ENCODE measurements at regions not wholly inside any gene's neighbourhood (a gene's known extent, or its start where the extent isn't known, plus 50 kb on each side); places are given as distances from the start of the nearest gene placed in this dataset.
A peak's percentile ranks its signal among the peaks of the same experiment; 100 is the strongest.

DNA sequence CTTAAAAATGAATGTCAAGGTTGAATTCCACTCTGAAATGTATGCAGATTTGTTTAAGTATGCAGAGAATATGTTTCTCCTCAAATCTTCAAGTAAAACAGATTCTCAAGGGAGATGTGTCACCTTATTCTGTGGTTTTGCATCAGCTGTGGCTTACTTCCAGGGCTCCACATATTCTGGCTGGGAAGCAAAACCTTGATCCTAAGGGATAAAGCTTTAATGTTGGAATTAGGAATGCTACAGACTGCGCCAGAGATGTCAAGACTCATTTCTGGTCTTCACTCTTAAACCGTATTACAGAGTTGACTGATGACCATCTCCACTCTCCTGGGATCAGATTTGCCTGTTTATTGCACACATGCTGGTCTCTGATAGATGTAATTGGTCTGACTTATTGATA, 143.9 kb upstream of the DIPK2B start:
- WGBS: 97% methylated on average over 2 of the region's 2 CpGs
- H3K4me3 ChIP-seq (ENCODE audit: low read length in 2 of 2): no peak overlapping the region
- DNase-seq (ENCODE audit: low read depth in 6 of 9, low spot score in 9 of 9): no peak
- no peak overlapping the region for H3K27ac ChIP-seq (ENCODE audit: low read depth in 1 of 2, low read length in 1 of 2)
- H3K36me3 ChIP-seq (ENCODE audit: control insufficient read depth in 2 of 2, insufficient read depth in 2 of 2, low read length in 1 of 2): no peaks in the 10 kb centered on the region
- no peaks in the 10 kb centered on the region for H3K27me3 ChIP-seq (ENCODE audit: control insufficient read depth in 2 of 2, insufficient read depth in 1 of 2, low read length in 1 of 2)
- no peaks in the 10 kb centered on the region for H3K4me1 ChIP-seq (ENCODE audit: control insufficient read depth in 2 of 2, insufficient read depth in 2 of 2, low read length in 2 of 2)
- H3K9me3 ChIP-seq (ENCODE audit: control insufficient read depth in 2 of 2, insufficient read depth in 1 of 2, low read length in 1 of 2): no peaks in the 10 kb centered on the region

DNA sequence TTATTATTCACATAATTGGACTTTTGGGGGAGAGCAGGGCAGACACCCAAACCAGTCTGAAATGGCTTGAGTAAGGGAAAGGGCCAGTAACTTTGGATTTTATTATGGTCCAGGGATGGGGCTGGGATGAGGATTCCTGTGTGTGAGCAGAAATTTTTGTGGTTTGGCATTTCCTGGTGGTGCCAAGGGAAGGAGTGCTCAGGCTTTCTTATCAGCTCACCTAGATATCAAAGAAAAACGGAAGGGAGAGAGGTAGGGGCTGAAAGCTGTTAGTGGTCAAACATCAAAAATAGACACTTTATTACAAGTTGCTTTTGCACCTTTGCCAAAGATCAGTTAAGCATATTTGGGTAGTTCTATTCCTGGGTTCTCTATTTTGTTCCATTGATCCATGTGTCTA, 128.5 kb upstream of the DIPK2B start:
- Histone ChIP-seq H3K4me1 (ENCODE audit: control insufficient read depth in 2 of 2, insufficient read depth in 2 of 2, low read length in 2 of 2) (no peaks in the 10 kb centered on the region), H3K27ac (ENCODE audit: low read depth in 1 of 2, low read length in 1 of 2) (no peak overlapping the region), H3K27me3 (ENCODE audit: control insufficient read depth in 2 of 2, insufficient read depth in 1 of 2, low read length in 1 of 2) (no peaks in the 10 kb centered on the region), H3K4me3 (ENCODE audit: low read length in 2 of 2) (no peak overlapping the region), H3K9me3 (ENCODE audit: control insufficient read depth in 2 of 2, insufficient read depth in 1 of 2, low read length in 1 of 2) (no peaks in the 10 kb centered on the region), H3K36me3 (ENCODE audit: control insufficient read depth in 2 of 2, insufficient read depth in 2 of 2, low read length in 1 of 2) (no peaks in the 10 kb centered on the region)
- WGBS: 82% methylated on average over 1 of the region's 1 CpG
- DNase-seq (ENCODE audit: low read depth in 6 of 9, low spot score in 9 of 9): no peak

DNA sequence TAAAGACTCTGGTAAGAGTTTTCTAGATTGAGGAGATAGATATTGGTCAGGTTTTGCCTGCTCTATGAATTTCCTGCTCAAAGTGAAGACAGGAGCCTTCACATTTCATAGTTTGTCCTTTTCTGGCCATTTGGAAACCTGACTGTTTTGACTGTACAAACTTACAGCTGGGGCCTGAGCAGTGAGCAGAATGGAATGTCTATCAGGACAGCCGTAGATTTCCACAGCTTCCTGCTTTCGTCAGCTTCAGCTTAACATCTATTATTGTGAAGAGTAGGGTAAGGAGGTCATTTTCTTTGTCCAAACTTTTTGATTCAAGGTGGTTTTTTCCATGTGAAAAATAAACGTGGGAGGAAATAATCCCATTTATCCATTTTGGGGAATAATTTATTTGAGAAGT, 124.3 kb upstream of the DIPK2B start:
- no peak for DNase-seq (ENCODE audit: low read depth in 6 of 9, low spot score in 9 of 9)
- no peak overlapping the region for H3K4me3 ChIP-seq (ENCODE audit: low read length in 2 of 2)
- H3K27me3 ChIP-seq (ENCODE audit: control insufficient read depth in 2 of 2, insufficient read depth in 1 of 2, low read length in 1 of 2): no peaks in the 10 kb centered on the region
- no peak overlapping the region for H3K27ac ChIP-seq (ENCODE audit: low read depth in 1 of 2, low read length in 1 of 2)
- H3K4me1 ChIP-seq (ENCODE audit: control insufficient read depth in 2 of 2, insufficient read depth in 2 of 2, low read length in 2 of 2): no peaks in the 10 kb centered on the region
- H3K36me3 ChIP-seq (ENCODE audit: control insufficient read depth in 2 of 2, insufficient read depth in 2 of 2, low read length in 1 of 2): no peaks in the 10 kb centered on the region
- 93% methylated on average over 3 of the region's 3 CpGs for WGBS
- H3K9me3 ChIP-seq (ENCODE audit: control insufficient read depth in 2 of 2, insufficient read depth in 1 of 2, low read length in 1 of 2): no peaks in the 10 kb centered on the region

DNA sequence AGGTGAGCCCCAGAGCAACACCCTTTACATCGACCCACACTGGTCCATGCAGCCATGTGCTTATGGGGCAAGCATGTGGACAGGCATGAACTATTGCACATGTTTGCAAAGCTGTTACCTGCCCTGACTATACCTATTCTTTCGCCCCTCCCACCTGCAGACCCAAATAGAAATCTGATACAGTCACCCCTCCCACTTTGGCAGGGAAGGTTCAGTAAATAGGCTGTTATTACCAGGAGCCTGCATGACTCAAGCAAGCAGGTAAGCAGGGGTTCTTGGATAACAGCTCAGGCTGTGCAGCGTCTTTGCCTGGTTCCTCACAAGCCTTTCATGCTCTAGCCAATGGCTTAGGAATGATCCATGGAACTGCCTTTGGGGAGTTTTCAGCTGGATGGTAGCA, 122.7 kb upstream of the DIPK2B start:
- no peaks in the 10 kb centered on the region for H3K9me3 ChIP-seq (ENCODE audit: control insufficient read depth in 2 of 2, insufficient read depth in 1 of 2, low read length in 1 of 2)
- no peak overlapping the region for H3K27ac ChIP-seq (ENCODE audit: low read depth in 1 of 2, low read length in 1 of 2)
- 97% methylated on average over 3 of the region's 3 CpGs for WGBS
- H3K4me3 ChIP-seq (ENCODE audit: low read length in 2 of 2): no peak overlapping the region
- DNase-seq (ENCODE audit: low read depth in 6 of 9, low spot score in 9 of 9): no peak
- no peaks in the 10 kb centered on the region for H3K27me3 ChIP-seq (ENCODE audit: control insufficient read depth in 2 of 2, insufficient read depth in 1 of 2, low read length in 1 of 2)
- H3K36me3 ChIP-seq (ENCODE audit: control insufficient read depth in 2 of 2, insufficient read depth in 2 of 2, low read length in 1 of 2): no peaks in the 10 kb centered on the region
- H3K4me1 ChIP-seq (ENCODE audit: control insufficient read depth in 2 of 2, insufficient read depth in 2 of 2, low read length in 2 of 2): no peaks in the 10 kb centered on the region

DNA sequence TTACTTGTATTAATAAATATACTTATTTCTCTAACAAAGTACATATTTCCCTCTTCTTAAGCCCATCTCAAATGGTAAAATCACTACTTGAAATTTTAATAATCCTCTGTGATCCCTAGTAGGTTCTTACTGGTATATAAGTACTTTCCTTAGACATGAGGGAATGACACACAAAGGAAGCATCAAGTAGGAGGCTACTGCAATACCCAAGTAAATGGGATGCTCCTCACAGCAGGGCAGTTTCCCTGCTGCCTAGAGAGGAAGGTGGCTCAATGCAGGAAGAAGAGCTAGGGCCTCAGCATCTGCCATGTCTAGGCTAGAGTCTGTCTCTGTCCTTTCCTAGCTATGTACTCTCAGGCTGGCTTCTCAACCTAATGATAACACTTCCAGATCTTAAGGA, 122.1 kb upstream of the DIPK2B start:
- Histone ChIP-seq H3K4me1 (ENCODE audit: control insufficient read depth in 2 of 2, insufficient read depth in 2 of 2, low read length in 2 of 2) (no peaks in the 10 kb centered on the region), H3K9me3 (ENCODE audit: control insufficient read depth in 2 of 2, insufficient read depth in 1 of 2, low read length in 1 of 2) (no peaks in the 10 kb centered on the region), H3K4me3 (ENCODE audit: low read length in 2 of 2) (no peak overlapping the region), H3K36me3 (ENCODE audit: control insufficient read depth in 2 of 2, insufficient read depth in 2 of 2, low read length in 1 of 2) (no peaks in the 10 kb centered on the region), H3K27ac (ENCODE audit: low read depth in 1 of 2, low read length in 1 of 2) (no peak overlapping the region), H3K27me3 (ENCODE audit: control insufficient read depth in 2 of 2, insufficient read depth in 1 of 2, low read length in 1 of 2) (no peaks in the 10 kb centered on the region)
- no peak for DNase-seq (ENCODE audit: low read depth in 6 of 9, low spot score in 9 of 9)

DNA sequence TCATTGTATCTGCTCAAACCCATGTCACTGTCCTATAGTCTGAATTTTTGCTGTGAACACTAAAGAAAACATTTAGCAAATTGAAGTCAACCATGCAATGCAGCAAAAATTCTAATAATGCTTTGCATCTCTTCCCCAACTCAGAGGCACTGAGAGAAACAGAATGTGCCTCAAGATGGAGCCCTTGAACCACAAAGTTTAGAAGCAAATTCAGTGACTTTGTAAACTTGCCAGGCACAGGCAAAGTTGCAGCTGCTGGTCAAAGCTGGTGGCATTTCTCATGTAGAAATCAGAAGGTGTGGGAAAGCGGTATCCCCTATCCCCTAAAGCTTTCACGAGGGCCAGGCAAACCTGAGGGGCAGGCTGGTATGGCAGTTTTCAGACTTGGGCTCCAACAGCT, 121.7 kb upstream of the DIPK2B start:
- WGBS: 26% methylated on average over 2 of the region's 2 CpGs
- Histone ChIP-seq H3K36me3 (ENCODE audit: control insufficient read depth in 2 of 2, insufficient read depth in 2 of 2, low read length in 1 of 2) (no peaks in the 10 kb centered on the region), H3K9me3 (ENCODE audit: control insufficient read depth in 2 of 2, insufficient read depth in 1 of 2, low read length in 1 of 2) (no peaks in the 10 kb centered on the region), H3K4me1 (ENCODE audit: control insufficient read depth in 2 of 2, insufficient read depth in 2 of 2, low read length in 2 of 2) (no peaks in the 10 kb centered on the region), H3K27me3 (ENCODE audit: control insufficient read depth in 2 of 2, insufficient read depth in 1 of 2, low read length in 1 of 2) (no peaks in the 10 kb centered on the region), H3K27ac (ENCODE audit: low read depth in 1 of 2, low read length in 1 of 2) (no peak overlapping the region), H3K4me3 (ENCODE audit: low read length in 2 of 2) (no peak overlapping the region)
- peak in 2 of 9 donors; percentile 4 to 22 for DNase-seq (ENCODE audit: low read depth in 6 of 9, low spot score in 9 of 9)

DNA sequence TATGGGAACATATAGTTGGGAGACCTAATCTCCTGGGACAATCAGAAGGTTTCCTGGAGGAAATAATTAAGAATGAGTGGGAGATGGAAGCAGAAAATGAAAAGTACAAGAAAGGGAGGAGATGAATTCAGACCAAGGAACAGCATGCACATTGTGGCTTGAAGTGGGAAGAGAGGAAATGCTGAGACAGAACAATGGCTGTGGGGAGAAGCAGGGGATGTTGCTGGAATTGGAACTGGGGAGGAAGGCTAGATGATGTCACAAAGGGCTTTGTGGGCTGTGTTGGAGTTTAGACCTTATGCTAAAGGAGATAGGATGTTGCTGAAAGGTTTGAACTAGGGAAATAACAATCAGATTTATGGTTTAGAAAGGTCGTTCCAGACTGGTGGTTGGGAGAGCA, 119.5 kb upstream of the DIPK2B start:
- WGBS: 89% methylated on average over 1 of the region's 1 CpG
- DNase-seq (ENCODE audit: low read depth in 6 of 9, low spot score in 9 of 9): no peak
- H3K36me3 ChIP-seq (ENCODE audit: control insufficient read depth in 2 of 2, insufficient read depth in 2 of 2, low read length in 1 of 2): no peaks in the 10 kb centered on the region
- no peaks in the 10 kb centered on the region for H3K9me3 ChIP-seq (ENCODE audit: control insufficient read depth in 2 of 2, insufficient read depth in 1 of 2, low read length in 1 of 2)
- H3K4me1 ChIP-seq (ENCODE audit: control insufficient read depth in 2 of 2, insufficient read depth in 2 of 2, low read length in 2 of 2): no peaks in the 10 kb centered on the region
- H3K27ac ChIP-seq (ENCODE audit: low read depth in 1 of 2, low read length in 1 of 2): no peak overlapping the region
- H3K4me3 ChIP-seq (ENCODE audit: low read length in 2 of 2): no peak overlapping the region
- no peaks in the 10 kb centered on the region for H3K27me3 ChIP-seq (ENCODE audit: control insufficient read depth in 2 of 2, insufficient read depth in 1 of 2, low read length in 1 of 2)

DNA sequence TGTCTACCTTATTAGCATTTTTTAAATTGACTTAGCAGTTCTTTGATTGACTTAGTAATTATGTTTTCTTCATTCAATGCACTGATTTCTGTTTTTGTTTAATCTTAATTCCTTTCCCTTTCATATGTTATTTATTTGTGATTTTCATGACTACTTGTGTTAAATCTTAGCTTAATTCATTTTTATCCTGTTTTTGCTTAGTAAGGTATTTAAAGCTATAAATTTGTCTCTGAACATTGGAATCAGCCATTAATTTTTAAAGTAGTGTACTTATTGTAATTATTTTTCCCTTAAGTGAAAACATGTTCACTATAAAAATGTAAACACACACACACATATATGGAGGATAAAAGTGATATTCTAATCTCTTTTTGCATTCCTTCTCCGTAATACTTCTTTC, 109.1 kb upstream of the DIPK2B start:
- WGBS: 94% methylated on average over 1 of the region's 1 CpG
- no peaks in the 10 kb centered on the region for H3K27me3 ChIP-seq (ENCODE audit: control insufficient read depth in 2 of 2, insufficient read depth in 1 of 2, low read length in 1 of 2)

DNA sequence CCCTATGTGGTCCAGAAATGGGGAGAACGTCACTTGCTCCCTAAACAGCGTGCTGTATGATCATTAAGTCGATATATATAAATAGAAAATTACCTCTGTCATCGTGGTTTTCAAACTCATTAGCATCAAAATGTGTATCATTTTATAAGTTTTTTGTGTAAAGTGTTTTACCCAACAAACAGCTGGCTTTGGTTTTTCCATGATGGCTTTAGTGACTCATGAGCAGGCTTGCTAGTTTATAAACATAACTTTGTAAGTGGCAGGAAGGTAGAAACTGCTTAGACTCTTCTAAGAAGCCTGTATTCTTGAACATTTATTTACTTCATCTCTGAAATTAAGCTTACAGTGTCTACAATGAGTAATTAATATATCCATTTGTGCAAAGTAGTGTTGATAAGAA, 108.4 kb upstream of the DIPK2B start:
- no peak for DNase-seq (ENCODE audit: low read depth in 6 of 9, low spot score in 9 of 9)
- Histone ChIP-seq H3K27ac (ENCODE audit: low read depth in 1 of 2, low read length in 1 of 2) (no peak overlapping the region), H3K4me3 (ENCODE audit: low read length in 2 of 2) (no peak overlapping the region), H3K9me3 (ENCODE audit: control insufficient read depth in 2 of 2, insufficient read depth in 1 of 2, low read length in 1 of 2) (no peaks in the 10 kb centered on the region), H3K4me1 (ENCODE audit: control insufficient read depth in 2 of 2, insufficient read depth in 2 of 2, low read length in 2 of 2) (no peaks in the 10 kb centered on the region), H3K36me3 (ENCODE audit: control insufficient read depth in 2 of 2, insufficient read depth in 2 of 2, low read length in 1 of 2) (no peaks in the 10 kb centered on the region), H3K27me3 (ENCODE audit: control insufficient read depth in 2 of 2, insufficient read depth in 1 of 2, low read length in 1 of 2) (no peaks in the 10 kb centered on the region)
- WGBS: 94% methylated on average over 4 of the region's 4 CpGs

More for the DNA sequence above, 109.1 kb upstream of the DIPK2B start:
- no peaks in the 10 kb centered on the region for H3K4me1 ChIP-seq (ENCODE audit: control insufficient read depth in 2 of 2, insufficient read depth in 2 of 2, low read length in 2 of 2)
- no peak for DNase-seq (ENCODE audit: low read depth in 6 of 9, low spot score in 9 of 9)
- no peaks in the 10 kb centered on the region for H3K36me3 ChIP-seq (ENCODE audit: control insufficient read depth in 2 of 2, insufficient read depth in 2 of 2, low read length in 1 of 2)
- no peaks in the 10 kb centered on the region for H3K9me3 ChIP-seq (ENCODE audit: control insufficient read depth in 2 of 2, insufficient read depth in 1 of 2, low read length in 1 of 2)
- H3K27ac ChIP-seq (ENCODE audit: low read depth in 1 of 2, low read length in 1 of 2): no peak overlapping the region
- H3K4me3 ChIP-seq (ENCODE audit: low read length in 2 of 2): no peak overlapping the region

DNA sequence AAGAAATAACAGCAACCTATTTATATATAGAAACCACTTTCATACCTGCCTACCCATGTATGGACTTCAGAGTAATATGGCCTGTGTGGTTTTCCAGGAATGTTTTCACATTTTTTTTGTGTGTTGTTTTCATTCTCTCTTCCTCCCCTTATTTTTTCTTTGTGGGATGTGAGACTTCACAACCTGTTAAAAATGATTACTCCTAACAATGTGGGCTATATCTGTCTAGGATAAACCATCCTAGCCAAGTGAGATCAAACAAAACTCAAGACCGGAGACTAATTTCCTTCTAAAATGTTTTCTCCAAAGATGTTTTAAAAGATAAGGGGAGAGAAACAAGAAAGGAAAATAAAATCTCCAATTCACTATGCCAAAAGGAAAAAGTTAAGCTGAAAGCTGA, 106.1 kb upstream of the DIPK2B start:
- Histone ChIP-seq H3K27ac (ENCODE audit: low read depth in 1 of 2, low read length in 1 of 2) (no peak overlapping the region), H3K4me3 (ENCODE audit: low read length in 2 of 2) (no peak overlapping the region), H3K4me1 (ENCODE audit: control insufficient read depth in 2 of 2, insufficient read depth in 2 of 2, low read length in 2 of 2) (no peaks in the 10 kb centered on the region), H3K27me3 (ENCODE audit: control insufficient read depth in 2 of 2, insufficient read depth in 1 of 2, low read length in 1 of 2) (no peaks in the 10 kb centered on the region), H3K9me3 (ENCODE audit: control insufficient read depth in 2 of 2, insufficient read depth in 1 of 2, low read length in 1 of 2) (no peaks in the 10 kb centered on the region), H3K36me3 (ENCODE audit: control insufficient read depth in 2 of 2, insufficient read depth in 2 of 2, low read length in 1 of 2) (no peaks in the 10 kb centered on the region)
- DNase-seq (ENCODE audit: low read depth in 6 of 9, low spot score in 9 of 9): no peak
- WGBS: 96% methylated on average over 1 of the region's 1 CpG

Data from thymus (tissue), 11 donors.